GM04503 (cell line): ENCODE measurements at regions not wholly inside any gene's neighbourhood (a gene's known extent, or its start where the extent isn't known, plus 50 kb on each side); places are given as distances from the start of the nearest gene placed in this dataset.

Experiments used
- DNase-seq: peaks from one replicate; pipeline ENCODE4 v3.0.0-alpha.2; 2012; ENCODE audit warnings: low read depth

- no peak for DNase-seq
Measured at GRCh38 chr11:90845126-90845525, 622.3 kb upstream of the CHORDC1 start.

- no peak for DNase-seq
Measured at GRCh38 chr11:90844041-90844440, 621.2 kb upstream of the CHORDC1 start.

DNA sequence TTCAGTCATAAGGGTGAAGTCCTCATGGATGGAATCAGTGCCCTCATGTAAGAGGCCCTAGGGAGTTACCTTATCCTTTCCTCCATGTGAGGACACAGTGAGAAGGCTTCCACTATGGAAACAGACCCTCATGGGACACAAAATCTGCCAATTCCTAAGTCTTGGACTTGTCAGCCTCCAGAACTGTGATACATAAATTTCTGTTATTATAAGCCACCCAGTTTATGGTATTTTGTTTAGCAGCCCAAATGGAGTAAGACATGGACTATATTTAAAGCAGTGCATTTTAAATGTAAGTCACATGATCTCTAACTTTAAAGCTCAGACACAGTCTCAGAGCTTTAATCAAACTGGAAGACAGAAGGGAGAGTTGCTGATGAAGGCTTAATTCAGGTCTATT, 619.8 kb upstream of the CHORDC1 start:
- DNase-seq: no peak

DNA sequence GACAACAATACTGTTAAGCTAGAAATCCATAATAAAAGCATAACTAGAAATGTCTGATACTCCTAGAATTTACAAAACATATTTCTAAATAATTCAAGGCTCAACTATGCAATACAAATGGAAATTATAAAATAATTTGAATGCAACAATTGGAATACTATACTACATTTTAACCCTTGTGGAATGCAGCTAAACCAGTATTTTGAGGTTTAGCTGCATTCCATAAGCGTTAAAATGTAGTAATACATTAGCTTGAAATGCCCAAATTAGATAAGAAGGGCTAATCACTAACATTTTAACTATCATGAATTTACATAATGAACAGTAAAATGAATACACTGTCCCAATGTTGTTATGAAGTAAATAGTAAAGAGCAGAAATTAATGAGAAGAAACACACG, 617.2 kb upstream of the CHORDC1 start:
- DNase-seq: no peak

GRCh38 chr11:90836031-90836430, 613.2 kb upstream of the CHORDC1 start:
- DNase-seq: no peak

DNA sequence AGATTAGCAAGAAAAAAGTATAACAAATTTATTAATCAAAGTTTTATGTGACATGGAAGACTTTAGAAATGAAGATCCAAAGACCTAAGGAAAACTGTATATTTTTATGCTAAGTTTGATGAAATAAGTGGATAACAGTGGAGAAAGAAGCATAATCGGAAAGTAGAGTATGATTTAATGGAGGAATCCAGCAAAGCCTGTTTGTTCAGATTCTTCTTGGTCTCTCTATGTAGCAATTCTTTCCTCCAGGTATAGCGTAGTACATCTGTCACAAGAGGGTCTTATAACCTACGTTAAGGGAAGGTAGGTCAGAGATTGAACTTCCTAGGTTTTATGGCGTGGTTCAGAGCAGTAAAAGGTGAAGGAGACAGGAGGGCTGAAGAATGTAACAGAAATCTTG, 600.6 kb upstream of the CHORDC1 start:
- no peak for DNase-seq

DNA sequence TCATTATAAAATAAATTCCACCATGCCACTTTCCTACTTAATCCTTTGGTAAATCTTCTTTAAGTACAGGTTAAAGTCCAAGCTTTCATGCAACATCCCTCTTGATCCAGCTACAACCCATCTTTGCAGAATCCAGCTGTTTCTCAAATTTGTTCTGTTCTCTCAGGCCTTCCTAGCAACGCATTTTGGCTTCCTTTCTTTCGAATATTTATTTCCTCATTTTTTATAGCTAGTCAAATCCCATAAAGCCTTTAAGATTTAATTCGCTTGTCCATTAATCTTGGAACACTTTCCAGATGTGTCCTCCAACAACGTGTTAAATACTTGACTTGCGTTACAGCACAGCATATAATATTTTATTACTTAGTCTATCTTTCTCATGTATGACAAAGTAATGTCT, 600.1 kb upstream of the CHORDC1 start:
- no peak for DNase-seq

DNA sequence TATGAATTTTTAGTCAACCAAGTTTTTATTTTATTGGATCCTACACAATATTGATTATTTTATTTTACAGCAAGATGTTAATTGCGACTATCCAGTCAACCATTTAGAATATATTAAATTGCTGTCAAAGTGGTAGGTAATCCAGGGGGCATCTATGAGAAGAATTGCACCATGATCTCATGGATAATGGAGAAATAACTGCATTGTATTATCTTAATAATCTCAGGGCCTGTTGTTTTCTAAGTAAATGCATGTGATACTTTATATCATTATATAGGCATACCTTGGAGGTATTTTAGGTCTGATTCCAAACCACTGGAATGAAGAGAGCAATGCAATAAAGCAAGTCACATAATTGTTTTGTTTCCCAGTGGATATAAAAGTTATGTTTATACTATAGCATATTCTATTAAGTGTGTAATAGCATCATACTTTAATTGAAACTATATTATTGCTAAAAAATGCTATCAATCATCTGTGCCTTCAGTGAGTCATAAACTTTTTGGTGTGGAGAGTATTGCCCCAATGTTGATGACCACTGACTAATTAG, 595.4 kb upstream of the CHORDC1 start:
- no peak for DNase-seq

DNA sequence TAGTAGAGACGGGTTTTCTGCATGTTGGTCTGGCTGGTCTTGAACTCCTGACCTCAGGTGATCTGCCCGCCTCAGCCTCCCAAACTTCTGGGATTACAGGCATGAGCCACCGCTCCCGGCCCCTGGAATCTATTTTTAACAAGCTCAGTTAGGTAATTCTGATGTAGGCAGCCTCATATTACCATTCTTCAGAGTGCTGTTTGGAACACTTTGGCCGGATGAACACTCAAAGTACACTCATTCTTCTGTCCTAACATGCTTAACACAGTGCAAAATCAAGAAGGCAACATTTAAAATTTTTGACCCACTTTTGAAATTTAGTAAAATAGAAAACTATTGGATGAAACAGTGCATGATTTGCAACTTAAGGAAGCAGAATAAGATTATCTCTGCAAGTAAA, 586.7 kb upstream of the CHORDC1 start:
- DNase-seq: no peak

DNA sequence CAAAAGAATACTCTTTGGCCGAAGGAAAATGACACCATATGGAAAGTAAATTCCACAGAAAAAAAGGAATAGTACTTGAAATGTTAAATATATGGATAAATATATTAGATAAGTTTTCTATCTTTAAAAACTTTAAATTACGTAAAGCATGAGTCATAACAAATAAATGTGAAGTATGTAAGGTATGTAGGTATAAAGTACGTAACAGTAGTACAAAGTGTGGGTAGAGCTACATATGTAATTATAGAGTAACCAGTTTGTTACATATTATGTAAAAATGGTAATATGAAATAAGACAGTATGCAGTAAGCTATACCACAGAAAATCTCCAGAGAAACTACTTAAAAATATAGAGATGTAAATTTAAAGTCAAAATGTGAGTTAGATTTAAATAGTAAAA, 582.3 kb upstream of the CHORDC1 start:
- DNase-seq: no peak

DNA sequence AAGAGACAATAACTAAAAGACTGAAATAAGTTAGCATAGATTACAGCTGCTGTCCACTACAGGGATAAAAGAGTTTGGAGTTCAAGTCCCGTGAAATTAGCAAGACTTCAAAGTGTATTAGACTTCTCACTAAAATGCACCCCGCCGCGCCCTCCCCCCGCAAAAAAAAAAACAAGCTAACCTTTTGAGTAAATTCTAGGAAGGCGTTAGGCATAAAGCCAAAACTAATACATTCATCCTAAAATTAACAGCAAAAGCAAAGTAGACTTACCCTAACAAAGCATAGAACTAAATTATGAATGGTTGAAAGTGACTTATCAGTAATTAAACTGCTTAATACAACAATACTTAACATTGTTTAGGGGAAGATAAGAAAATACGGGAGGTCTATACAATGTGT, 581.0 kb upstream of the CHORDC1 start:
- DNase-seq: no peak

DNA sequence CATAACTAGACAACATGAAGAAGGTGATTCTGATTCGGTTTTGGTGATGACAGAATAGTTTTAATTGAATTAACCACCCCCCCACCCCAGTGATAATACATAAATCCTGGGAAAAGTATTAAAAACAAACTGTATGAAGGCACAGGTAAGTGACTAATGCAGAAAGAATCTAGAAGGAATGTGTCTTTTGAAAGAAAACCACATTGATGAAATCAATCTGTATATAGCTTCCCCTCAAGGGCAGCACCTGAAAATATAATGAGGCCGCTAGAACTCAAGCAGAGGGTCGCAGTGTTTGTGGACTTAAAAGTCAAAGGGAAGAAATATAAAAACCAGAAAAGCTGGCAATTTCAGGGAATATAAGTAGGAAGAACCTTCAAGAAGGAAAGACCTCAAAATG, 580.5 kb upstream of the CHORDC1 start:
- DNase-seq: no peak

DNA sequence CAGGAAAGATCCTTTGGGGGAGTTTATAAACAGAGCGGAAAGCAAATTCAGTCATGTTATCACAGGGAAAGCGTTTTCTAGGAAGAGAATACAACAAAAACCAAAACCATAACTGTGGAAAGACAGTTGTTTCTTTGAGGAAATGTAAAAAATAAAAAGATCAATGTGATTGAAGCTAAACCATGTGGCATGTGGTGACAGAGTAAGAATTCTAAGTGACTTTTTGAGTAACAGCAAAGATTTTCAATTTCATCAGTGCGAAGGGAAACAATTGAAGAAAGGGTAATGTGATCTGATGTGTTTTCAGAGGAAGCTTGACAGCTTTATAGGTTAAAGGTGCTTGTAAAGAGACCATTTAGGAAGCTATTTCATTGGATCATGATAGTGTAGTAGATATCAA, 575.9 kb upstream of the CHORDC1 start:
- DNase-seq: no peak

- no peak for DNase-seq
Measured at GRCh38 chr11:90795746-90796145, 572.9 kb upstream of the CHORDC1 start.

GRCh38 chr11:90788961-90789360, 566.1 kb upstream of the CHORDC1 start:
- DNase-seq: no peak

DNA sequence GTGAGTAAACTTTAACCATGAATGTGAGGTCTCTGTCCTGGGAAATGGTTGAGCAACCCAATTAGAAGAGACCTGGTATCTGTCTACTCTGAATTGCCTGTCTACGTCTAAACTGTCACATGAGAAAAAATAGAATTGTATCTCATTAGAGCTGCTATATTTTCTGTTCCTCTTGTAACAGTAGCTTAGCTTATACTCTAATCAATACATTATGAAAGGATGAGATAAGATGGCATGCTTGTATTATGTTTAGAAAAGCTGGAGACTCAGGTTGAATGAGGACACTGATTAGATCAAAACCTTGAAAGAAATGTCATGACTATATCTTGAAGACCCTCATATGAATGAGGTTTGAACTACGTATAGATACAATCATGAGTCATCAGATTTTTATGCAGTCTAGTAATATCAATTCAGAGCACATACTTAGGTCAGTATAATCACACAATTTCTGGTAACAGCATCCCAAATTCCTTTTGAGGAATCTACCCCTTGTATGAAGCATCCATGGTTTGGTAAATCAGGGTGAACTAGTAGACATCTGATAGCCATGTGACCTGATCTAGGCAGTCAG, 561.5 kb upstream of the CHORDC1 start:
- DNase-seq: no peak

GRCh38 chr11:90783111-90783510, 560.3 kb upstream of the CHORDC1 start:
- DNase-seq: no peak

DNA sequence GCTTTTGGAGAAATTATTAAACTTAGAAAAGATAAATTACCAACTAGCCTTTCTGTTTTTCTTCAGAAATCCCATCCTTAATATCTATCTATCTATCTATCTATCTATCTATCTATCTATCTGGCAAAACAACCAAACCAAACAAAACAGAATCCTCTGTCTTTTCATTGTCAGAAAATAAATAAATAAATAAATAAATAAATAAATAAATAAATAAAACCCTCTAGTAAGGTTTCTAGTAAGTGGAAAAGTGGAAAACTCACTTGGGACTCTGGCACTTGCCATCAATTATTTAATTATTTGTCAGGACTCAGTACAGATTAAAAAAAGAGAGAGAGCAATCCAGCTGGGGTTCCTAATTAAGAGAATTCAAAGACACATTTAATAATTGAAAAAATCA, 556.2 kb upstream of the CHORDC1 start:
- no peak for DNase-seq

- no peak for DNase-seq
Measured at GRCh38 chr11:90775567-90776165, 552.8 kb upstream of the CHORDC1 start.

DNA sequence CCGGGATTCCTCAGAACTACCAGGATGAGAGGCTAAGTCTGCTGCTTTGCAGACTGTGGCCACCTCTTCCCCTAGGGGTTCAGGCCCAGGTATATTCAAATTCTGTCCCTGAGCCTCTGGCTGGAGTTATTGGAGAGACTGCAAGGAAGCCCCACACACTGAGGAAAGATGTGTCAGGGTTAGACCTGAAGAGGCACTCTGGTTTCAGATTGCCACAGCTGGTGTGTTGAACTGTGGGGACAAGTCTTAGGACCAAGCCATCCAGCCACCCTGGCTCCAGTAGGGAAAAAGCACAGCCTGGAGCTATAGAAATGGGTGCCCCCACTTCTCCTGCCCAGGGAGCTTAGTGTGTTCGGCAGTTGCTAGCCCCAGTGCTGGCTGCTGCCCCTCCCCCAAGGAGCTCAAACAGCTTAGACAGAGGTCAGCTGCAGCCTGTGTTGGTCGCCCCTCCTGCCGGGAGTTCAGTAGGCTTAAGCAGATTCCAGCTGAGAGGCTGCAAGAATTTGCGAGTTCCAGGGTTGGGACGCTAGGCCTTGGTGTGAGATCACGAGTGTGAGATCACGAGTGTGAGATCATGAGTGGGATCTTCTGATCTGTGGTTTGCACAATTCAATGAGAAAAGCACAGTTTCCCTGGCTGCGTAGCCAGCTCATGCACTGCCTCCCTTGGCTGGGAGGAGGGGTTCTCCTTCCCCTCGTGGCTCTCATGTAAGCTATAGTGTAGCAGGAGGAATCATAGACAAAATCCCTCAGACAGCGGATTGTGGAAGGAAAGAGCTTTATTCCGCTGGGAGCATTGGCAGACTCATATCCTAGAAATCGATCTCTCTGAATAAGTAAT, 552.1 kb upstream of the CHORDC1 start:
- no peak for DNase-seq

DNA sequence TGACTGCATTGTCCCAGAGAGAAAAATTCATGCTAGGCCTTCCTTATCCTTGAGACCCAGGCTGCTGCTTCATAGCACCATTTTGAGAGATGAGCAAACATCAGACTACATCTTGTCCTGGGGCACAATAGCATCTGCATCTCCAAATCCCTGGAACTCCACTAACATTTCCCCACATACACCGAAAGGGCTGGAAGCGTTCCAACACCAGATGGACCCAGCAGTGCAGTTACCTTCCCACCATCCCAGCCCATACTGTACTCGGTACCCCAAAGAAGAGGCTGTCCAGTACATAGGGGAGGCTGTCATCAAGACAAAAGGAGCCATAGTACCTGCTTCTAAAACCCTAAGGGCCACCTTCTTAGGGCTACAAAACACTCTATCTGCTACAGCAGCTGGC, 547.2 kb upstream of the CHORDC1 start:
- no peak for DNase-seq

GRCh38 chr11:90766121-90766520, 543.3 kb upstream of the CHORDC1 start:
- no peak for DNase-seq

DNA sequence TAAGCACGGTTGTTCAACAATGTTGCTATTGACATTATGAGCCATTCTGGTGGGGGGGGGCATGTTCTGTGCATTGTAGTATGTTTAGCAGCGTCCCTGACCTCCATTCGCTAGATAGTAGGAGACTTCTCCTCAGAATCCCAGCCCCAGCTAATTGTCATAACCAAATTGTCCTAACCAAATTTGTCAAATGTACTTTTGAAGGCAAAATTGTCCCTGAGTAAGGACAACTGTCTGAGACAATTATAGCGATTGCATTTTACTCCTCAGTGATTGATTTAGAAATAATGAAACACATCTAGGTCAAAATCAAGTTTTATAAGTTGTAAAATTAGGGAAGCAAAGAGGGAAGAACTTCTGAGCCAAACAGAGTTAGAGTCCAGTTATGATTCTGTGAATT, 541.8 kb upstream of the CHORDC1 start:
- no peak for DNase-seq
